ENCODE measurements at regions not wholly inside any gene's neighbourhood (a gene's known extent, or its start where the extent isn't known, plus 50 kb on each side); places are given as distances from the start of the nearest gene placed in this dataset.

DNA sequence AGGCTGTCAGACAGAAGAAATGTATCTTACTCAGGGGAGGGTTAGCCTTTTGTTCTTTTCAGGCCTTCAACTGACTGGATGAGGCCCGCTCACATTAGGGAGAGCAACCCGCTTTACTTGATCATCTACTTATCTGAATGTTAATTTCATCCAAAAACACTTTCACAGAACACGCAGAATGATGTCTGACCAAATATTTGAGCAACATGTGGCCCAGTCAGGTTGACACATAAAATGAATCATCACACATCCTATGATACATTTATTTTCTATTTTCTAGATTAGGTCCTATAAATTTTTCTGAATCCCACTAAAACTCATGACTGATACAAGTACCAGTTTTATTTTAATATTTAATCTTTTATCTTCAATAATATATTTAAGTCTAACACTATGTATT lies 260.3 kb downstream of the IL15 start:
- no peak for TF ChIP-seq POLR2A (IDR thresholded peaks at IDR 0.05; ENCODE audit: low read length)
- TF ChIP-seq GATA1 (IDR thresholded peaks at IDR 0.05; ENCODE audit: low read depth, low read length), result no peak
